CD4-positive, CD25-positive, alpha-beta regulatory T cell (primary cell): ENCODE measurements at regions not wholly inside any gene's neighbourhood (a gene's known extent, or its start where the extent isn't known, plus 50 kb on each side); places are given as distances from the start of the nearest gene placed in this dataset.

Source experiments
- ATAC-seq, 2 donors: fragments of 150-1000 bp; cut with Tn5 transposase; one replicate each; pipeline ENCODE4 v1.10.0; 2021; ENCODE audit warnings: low read depth in 2 of 2, moderate number of reproducible peaks in 2 of 2, moderate library complexity in 1 of 2
- DNase-seq, 3 donors: peaks; one replicate each; pipeline versions ENCODE4 v3.0.0 to v3.0.0-alpha.2; 2012 to 2022; ENCODE audit warnings: mixed read lengths in 1 of 3
- H3K27ac ChIP-seq: one replicate; pipeline ENCODE4 v1.7.0; 2013; ENCODE audit warnings: mild to moderate bottlenecking, low read length; ENCODE audit not compliant: insufficient read depth, poor library complexity, severe bottlenecking
- H3K27me3 ChIP-seq: one replicate; pipeline ENCODE4 v1.7.0; 2013; ENCODE audit warnings: low read length; ENCODE audit not compliant: control insufficient read depth, insufficient read depth
- H3K36me3 ChIP-seq: one replicate; pipeline ENCODE4 v1.7.0; 2013; ENCODE audit warnings: mild to moderate bottlenecking, low read length, moderate library complexity; ENCODE audit not compliant: control insufficient read depth, insufficient read depth
- H3K4me1 ChIP-seq: 2 replicates; pipeline ENCODE4 v1.7.0; 2013; ENCODE audit warnings: mild to moderate bottlenecking, low read length; ENCODE audit not compliant: insufficient read depth, control insufficient read depth, poor library complexity, severe bottlenecking
- H3K4me3 ChIP-seq: one replicate; pipeline ENCODE4 v1.7.0; 2013; ENCODE audit warnings: low read depth, mild to moderate bottlenecking, low read length, moderate library complexity
- H3K9me3 ChIP-seq, 2 experiments: 1 replicate in 1 of 2; 2 replicates in 1 of 2; pipeline ENCODE4 v1.7.0; 2013; ENCODE audit warnings: low read length in 2 of 2, mild to moderate bottlenecking in 1 of 2, moderate library complexity in 1 of 2; ENCODE audit not compliant: control insufficient read depth in 2 of 2
- H3K27ac Mint-ChIP-seq, 3 donors: one replicate each; pipeline ENCODE4 v1.8.0; 2020 to 2022; ENCODE audit warnings: mild to moderate bottlenecking in 3 of 3, mixed read lengths in 3 of 3, moderate library complexity in 2 of 3
- H3K27me3 Mint-ChIP-seq: one replicate; pipeline ENCODE4 v1.8.0; 2022; ENCODE audit warnings: mild to moderate bottlenecking, mixed read lengths
- H3K36me3 Mint-ChIP-seq: one replicate; pipeline ENCODE4 v1.8.0; 2020; ENCODE audit warnings: mixed read lengths
- H3K4me1 Mint-ChIP-seq, 4 donors: one replicate each; pipeline ENCODE4 v1.8.0; 2020 to 2022; ENCODE audit warnings: mixed read lengths in 4 of 4, mild to moderate bottlenecking in 1 of 4
- H3K4me3 Mint-ChIP-seq, 4 donors: one replicate each; pipeline ENCODE4 v1.8.0; 2020 to 2022; ENCODE audit warnings: mild to moderate bottlenecking in 4 of 4, mixed read lengths in 4 of 4, moderate library complexity in 3 of 4
- H3K9me3 Mint-ChIP-seq, 7 donors: one replicate each; pipeline ENCODE4 v1.8.0; 2020 to 2022; ENCODE audit warnings: mixed read lengths in 7 of 7, mild to moderate bottlenecking in 3 of 7, moderate library complexity in 2 of 7

DNA sequence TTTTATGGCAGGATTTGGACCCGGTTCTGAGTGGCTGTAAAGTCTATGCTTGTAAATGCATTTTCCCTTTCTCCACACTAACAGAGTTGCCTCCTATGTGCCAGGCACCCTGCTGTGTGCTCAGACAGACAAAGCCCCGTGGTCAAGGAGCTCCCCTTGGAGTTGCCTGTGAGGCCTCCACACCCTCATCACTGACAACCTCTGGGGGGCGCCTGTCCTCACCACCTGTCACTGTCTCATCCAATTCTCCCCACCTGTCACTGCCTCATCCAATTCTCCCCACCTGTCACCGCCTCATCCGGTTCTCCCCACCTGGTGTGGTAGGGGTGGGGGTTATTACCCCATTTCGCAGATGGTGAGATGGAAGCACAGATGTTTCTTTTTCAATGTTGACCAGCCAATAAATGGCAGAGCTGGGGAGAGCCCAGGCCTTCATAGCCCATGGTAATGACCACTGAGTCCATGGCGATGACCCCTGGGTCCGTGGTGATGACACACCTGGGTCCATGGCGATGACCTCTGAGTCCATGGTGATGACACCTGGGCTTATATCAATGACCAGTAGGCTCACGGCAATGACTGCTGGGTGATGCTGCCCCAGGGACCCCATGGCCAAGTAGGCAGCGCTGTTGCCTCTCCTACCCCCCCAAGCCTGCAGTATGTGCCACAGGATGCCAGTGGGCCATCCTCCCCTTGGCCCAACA lies 150.1 kb downstream of the IRF8 start:
- Histone ChIP-seq H3K4me3 (no peak overlapping the region), H3K27me3 (no peaks in the 10 kb centered on the region), H3K4me1 (peaks cover 5% of the 10 kb centered on the region), H3K27ac (no peak overlapping the region), H3K36me3 (no peaks in the 10 kb centered on the region), H3K9me3 (no peaks in the 10 kb centered on the region)
- no peaks in the 10 kb centered on the region for H3K9me3 Mint-ChIP-seq
- H3K36me3 Mint-ChIP-seq: no peaks in the 10 kb centered on the region
- peaks cover 15% of the 10 kb centered on the region for H3K27me3 Mint-ChIP-seq
- DNase-seq: no peak
- ATAC-seq: no peak
- no peak overlapping the region for H3K4me3 Mint-ChIP-seq
- H3K27ac Mint-ChIP-seq: no peak overlapping the region
- peaks cover 0 to 13% (median 5%) of the 10 kb centered on the region in 4 donors for H3K4me1 Mint-ChIP-seq

- Histone ChIP-seq H3K27ac (no peak overlapping the region), H3K36me3 (no peaks in the 10 kb centered on the region), H3K4me3 (no peak overlapping the region), H3K4me1 (peaks cover 5% of the 10 kb centered on the region), H3K9me3 (no peaks in the 10 kb centered on the region), H3K27me3 (no peaks in the 10 kb centered on the region)
- H3K27ac Mint-ChIP-seq: no peak overlapping the region
- H3K4me1 Mint-ChIP-seq: peaks cover 0 to 10% (median 4%) of the 10 kb centered on the region in 4 donors
- no peaks in the 10 kb centered on the region for H3K9me3 Mint-ChIP-seq
- no peak overlapping the region for H3K4me3 Mint-ChIP-seq
- H3K36me3 Mint-ChIP-seq: no peaks in the 10 kb centered on the region
- H3K27me3 Mint-ChIP-seq: peaks cover 15% of the 10 kb centered on the region
- DNase-seq (no peak), ATAC-seq (no peak)
These were observed 150.7 kb downstream of the IRF8 start for GRCh38 chr16:86049641-86050040.

DNA sequence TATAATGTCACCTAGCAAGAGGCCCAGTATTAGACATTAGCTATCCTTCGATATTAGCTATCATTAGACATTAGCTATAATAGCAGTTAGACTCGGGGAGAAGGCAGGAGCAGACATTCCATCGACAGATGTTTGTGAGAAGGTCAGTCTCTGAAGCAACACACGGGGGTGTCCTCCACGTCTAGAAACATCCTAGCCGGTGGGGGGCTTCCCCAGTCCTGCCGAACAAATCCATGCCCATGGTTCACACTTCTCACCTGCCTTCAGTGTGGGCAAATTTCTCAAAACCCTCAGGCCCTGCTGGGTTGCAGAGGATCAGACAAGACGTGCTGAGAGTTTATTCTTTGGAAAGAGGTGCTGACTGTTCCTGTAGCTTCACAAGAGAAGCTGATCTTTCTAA lies 151.1 kb downstream of the IRF8 start:
- Histone ChIP-seq H3K27ac (no peak overlapping the region), H3K27me3 (no peaks in the 10 kb centered on the region), H3K36me3 (no peaks in the 10 kb centered on the region), H3K4me1 (peaks cover 2% of the 10 kb centered on the region), H3K4me3 (no peak overlapping the region), H3K9me3 (no peaks in the 10 kb centered on the region)
- H3K9me3 Mint-ChIP-seq: no peaks in the 10 kb centered on the region
- H3K27me3 Mint-ChIP-seq: peaks cover 15% of the 10 kb centered on the region
- no peak for ATAC-seq
- H3K27ac Mint-ChIP-seq: no peak overlapping the region
- H3K4me3 Mint-ChIP-seq: no peak overlapping the region
- H3K4me1 Mint-ChIP-seq: peaks cover 0 to 6% (median 2%) of the 10 kb centered on the region in 4 donors
- no peaks in the 10 kb centered on the region for H3K36me3 Mint-ChIP-seq
- no peak for DNase-seq

DNA sequence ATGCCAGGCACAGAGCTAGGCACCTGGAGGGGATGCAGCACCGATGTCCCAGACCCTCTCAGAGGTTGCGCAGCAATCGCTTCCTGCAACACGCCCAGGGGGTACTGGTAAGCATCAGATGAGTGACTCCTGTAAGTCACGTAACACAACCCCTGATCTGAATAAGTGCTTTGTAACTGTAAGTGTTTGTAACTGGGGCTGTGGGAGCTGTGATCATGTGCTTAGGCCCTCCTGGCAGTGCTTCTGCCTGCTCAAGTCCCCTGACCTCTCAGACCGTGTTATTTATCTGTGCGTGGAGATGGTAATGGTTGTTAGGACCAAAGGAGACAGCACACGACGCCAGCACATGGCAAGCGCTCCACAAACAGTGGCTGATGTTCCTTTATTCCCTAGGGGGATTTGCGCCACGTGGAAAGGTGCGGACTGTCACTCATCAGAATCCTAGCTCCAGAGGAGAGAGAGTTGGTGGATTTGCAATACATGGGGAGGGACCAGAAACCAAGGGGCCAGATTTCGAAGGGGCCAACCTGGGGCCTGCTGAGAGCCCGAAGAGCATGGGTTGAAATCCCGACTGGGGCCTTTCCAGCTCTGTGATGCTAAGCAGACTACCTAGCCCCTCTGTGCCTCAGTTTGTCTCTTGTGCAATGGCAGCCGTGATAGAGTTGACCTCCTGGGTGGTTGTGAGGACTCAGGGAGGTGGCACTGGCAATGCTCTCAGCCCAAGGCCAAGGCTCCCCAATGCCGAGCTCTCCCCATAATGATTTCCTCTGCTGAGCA lies 151.8 kb downstream of the IRF8 start:
- H3K27me3 Mint-ChIP-seq: peaks cover 9% of the 10 kb centered on the region
- H3K4me1 Mint-ChIP-seq: no peaks in the 10 kb centered on the region

DNA sequence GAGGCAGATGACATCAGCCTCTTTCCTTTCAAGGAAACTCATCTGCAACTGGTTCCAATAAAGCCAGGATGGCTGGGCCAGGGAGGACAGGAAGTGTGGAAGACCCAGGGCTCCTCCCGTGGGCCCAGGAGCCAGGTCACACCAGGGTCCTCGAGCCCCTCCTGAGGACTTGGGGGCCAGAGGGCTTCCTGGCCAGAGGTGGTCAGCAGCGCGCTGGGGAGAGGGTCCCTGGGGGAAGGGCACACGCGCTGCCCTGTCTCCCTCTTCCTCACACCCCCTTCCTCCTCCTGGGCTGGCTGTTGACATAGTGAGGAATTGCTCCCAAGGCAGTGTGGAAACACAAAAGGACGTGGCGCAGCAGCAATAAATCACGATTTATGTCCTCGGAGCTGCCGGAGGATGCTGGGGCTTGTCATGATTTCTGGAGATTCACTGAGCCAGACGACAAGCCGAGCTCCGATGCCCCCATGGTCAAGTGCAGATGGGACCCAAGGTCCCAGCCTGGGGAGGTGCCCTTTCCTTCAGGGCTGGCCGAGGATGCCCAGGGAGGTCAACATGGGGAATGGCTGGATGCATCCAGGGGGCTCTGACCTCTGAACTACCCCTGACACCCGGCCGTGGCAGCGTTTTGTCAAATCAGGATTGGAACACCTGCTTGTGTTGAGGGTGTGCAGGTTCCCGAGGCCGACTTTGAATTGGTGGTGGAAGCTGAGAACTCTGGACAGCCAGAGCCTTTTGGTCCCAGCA lies 152.6 kb downstream of the IRF8 start:
- no peak for ATAC-seq
- no peak overlapping the region for H3K27ac ChIP-seq

More for the DNA sequence above, 151.8 kb downstream of the IRF8 start:
- no peak overlapping the region for H3K4me3 ChIP-seq
- no peaks in the 10 kb centered on the region for H3K4me1 ChIP-seq
- H3K9me3 ChIP-seq: no peaks in the 10 kb centered on the region
- Mint-ChIP-seq H3K4me3 (no peak overlapping the region), H3K27ac (no peak overlapping the region), H3K36me3 (no peaks in the 10 kb centered on the region), H3K9me3 (no peaks in the 10 kb centered on the region)
- H3K27me3 ChIP-seq: no peaks in the 10 kb centered on the region
- DNase-seq (no peak), ATAC-seq (no peak)
- no peak overlapping the region for H3K27ac ChIP-seq
- no peaks in the 10 kb centered on the region for H3K36me3 ChIP-seq

DNA sequence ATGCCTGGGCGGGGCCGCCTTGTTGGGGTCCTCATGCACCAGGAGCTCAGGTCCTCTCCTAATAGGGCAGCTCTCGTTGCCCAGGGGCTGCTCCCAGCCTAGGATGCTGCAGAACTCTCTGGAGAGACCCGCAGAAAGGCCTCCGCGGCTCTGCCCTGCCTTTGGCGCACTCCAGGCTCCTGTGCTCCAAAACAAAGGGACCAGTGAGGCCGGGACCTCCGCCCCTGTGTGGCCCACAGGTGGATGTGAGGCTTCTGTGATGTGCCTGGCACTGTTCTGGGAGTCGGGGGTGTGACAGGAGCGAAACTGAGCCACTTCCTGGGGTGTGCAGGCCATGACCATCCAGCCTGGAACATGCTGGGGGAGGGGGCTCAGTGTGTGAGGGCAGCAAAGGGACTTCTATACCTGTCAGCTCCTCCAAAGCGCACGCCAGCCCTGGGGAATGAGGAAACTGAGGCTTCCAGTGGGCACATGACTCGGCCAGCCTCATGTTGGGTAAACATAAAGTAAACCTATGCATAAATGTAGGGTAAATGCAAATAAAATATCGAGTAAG lies 153.2 kb downstream of the IRF8 start:
- no peaks in the 10 kb centered on the region for H3K4me1 Mint-ChIP-seq
- H3K36me3 Mint-ChIP-seq: no peaks in the 10 kb centered on the region
- Histone ChIP-seq H3K4me3 (no peak overlapping the region), H3K4me1 (no peaks in the 10 kb centered on the region), H3K9me3 (no peaks in the 10 kb centered on the region), H3K27ac (no peak overlapping the region), H3K27me3 (no peaks in the 10 kb centered on the region), H3K36me3 (no peaks in the 10 kb centered on the region)
- no peak overlapping the region for H3K27ac Mint-ChIP-seq
- H3K4me3 Mint-ChIP-seq: no peak overlapping the region
- H3K9me3 Mint-ChIP-seq: no peaks in the 10 kb centered on the region
- ATAC-seq: no peak
- DNase-seq: no peak
- peaks cover 5% of the 10 kb centered on the region for H3K27me3 Mint-ChIP-seq

More for the DNA sequence above, 152.6 kb downstream of the IRF8 start:
- H3K4me3 Mint-ChIP-seq: no peak overlapping the region
- DNase-seq: no peak
- H3K9me3 Mint-ChIP-seq: no peaks in the 10 kb centered on the region
- H3K9me3 ChIP-seq: no peaks in the 10 kb centered on the region
- no peaks in the 10 kb centered on the region for H3K4me1 Mint-ChIP-seq
- H3K36me3 Mint-ChIP-seq: no peaks in the 10 kb centered on the region
- no peak overlapping the region for H3K4me3 ChIP-seq
- no peaks in the 10 kb centered on the region for H3K36me3 ChIP-seq
- no peak overlapping the region for H3K27ac Mint-ChIP-seq
- H3K27me3 ChIP-seq: no peaks in the 10 kb centered on the region
- H3K27me3 Mint-ChIP-seq: peaks cover 8% of the 10 kb centered on the region
- H3K4me1 ChIP-seq: no peaks in the 10 kb centered on the region

- Mint-ChIP-seq H3K27me3 (peaks cover 1% of the 10 kb centered on the region), H3K27ac (no peak overlapping the region), H3K9me3 (no peaks in the 10 kb centered on the region), H3K36me3 (no peaks in the 10 kb centered on the region), H3K4me3 (no peak overlapping the region), H3K4me1 (no peaks in the 10 kb centered on the region)
- H3K27me3 ChIP-seq: no peaks in the 10 kb centered on the region
- H3K36me3 ChIP-seq: no peaks in the 10 kb centered on the region
- no peaks in the 10 kb centered on the region for H3K4me1 ChIP-seq
- no peak overlapping the region for H3K27ac ChIP-seq
- H3K4me3 ChIP-seq: no peak overlapping the region
- no peak for DNase-seq
- no peaks in the 10 kb centered on the region for H3K9me3 ChIP-seq
- ATAC-seq: no peak
These were observed 154.0 kb downstream of the IRF8 start for GRCh38 chr16:86052926-86053325.
